Pancreas (tissue), 10 donors: ENCODE measurements at regions not wholly inside any gene's neighbourhood (a gene's known extent, or its start where the extent isn't known, plus 50 kb on each side); places are given as distances from the start of the nearest gene placed in this dataset.
A peak's percentile ranks its signal among the peaks of the same experiment; 100 is the strongest.

Source experiments
- ATAC-seq, 4 donors: fragments of 200-7000 bp; cut with Tn5 transposase; one replicate each; pipeline versions ENCODE4 v1.8.0 to v1.9.1; 2020; ENCODE audit warnings: mild to moderate bottlenecking in 4 of 4, moderate library complexity in 4 of 4
- DNase-seq, 6 donors: peaks; one replicate each; pipeline ENCODE4 v3.0.0-alpha.2; 2020
- FAIRE-seq: peaks from 2 replicates; lab custom pipeline; 2012; peaks lifted over from hg19 to GRCh38; lab: Jason Lieb, UNC
- H3K27ac ChIP-seq, 4 donors: fragments of 200-600 bp; sonication (generic); 1 replicate in 3 of 4; 2 replicates in 1 of 4; pipeline versions ENCODE4 v1.5.0 to v1.8.0; 2020
- H3K27me3 ChIP-seq, 4 donors: fragments of 200-600 bp; one replicate each; pipeline ENCODE4 v1.8.0; 2021
- H3K36me3 ChIP-seq, 3 donors: fragments of 200-600 bp; sonication (generic) in 1 of 3; one replicate each; pipeline versions ENCODE4 v1.5.0 to v1.8.0; 2020 to 2021
- H3K4me1 ChIP-seq, 3 donors: fragments of 200-600 bp; one replicate each; pipeline ENCODE4 v1.8.0; 2021
- H3K4me3 ChIP-seq, 4 donors: fragments of 200-600 bp; sonication (generic) in 2 of 4; one replicate each; pipeline versions ENCODE4 v1.5.0 to v1.8.0; 2020 to 2021
- H3K9me3 ChIP-seq, 4 donors: fragments of 200-600 bp; one replicate each; pipeline ENCODE4 v1.8.0; 2021
- WGBS, 2 donors: extraction: QIAGEN DNeasy Blood & Tissue Kit; methylation state at CpG; one replicate each; pipeline ENCODE4 v1.1.7; 2013; 5-methylcytosine and 5-hydroxymethylcytosine counted together
- intact Hi-C, 3 donors: fragments of 100-400 bp; cut with DNase I; formaldehyde crosslinking; loops; one replicate each; pipeline versions ENCODE4 v1.11.1 to v1.14.2; 2022
- TF ChIP-seq, protein P1 (sequence below), 4 donors: fragments of 200-600 bp; sonication (generic) in 3 of 4; IDR thresholded peaks; one replicate each; pipeline versions ENCODE4 v1.5.0 to v1.8.0; 2021; ENCODE audit warnings: antibody characterized with exemption in 4 of 4
- donor health status: healthy with polysubstance abuse.
- donor health status: DM: no; HTN: no; CAD: no; lungs with moderate emphysema.
- donor health status: DM: no; HTN: no; CAD: no.
- donor health status: control.
- donor health status: control.
- donor health status: Bipolar disorder and iron deficiency.
- donor health status: DM: yes; HTN: yes; CAD: no.
- donor health status: DM: no; HTN: no; CAD: no.
- donor health status: DM: no; HTN: no; CAD: no.
- donor health status: DM: yes; HTN: yes; CAD: no.

DNA sequence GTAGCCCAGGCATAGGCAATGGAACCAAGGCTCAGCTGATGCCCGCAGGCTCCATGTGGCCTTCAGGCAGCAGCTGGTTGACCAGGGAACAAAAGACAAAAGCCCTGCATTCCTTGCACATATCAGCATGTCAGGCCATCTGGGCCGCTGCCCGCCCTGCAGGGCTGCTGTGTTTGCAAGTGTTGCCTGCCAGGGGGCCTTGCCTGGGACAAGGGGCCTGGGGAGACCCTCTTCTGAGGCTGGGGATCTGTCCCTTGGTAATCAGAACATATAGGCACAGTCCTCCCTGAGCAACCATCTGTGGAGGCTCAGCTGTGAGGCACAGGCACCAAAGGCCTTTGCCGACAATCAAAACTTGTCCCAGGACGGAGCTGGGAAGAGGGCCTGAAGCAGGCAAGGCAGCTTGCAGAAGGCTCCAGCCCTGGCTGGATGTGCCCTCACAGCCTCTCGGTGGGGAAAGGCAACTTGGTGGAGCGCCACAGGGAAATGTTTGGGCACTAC lies 138.2 kb downstream of the TPRA1 start:
- H3K9me3 ChIP-seq, result no peaks in the 10 kb centered on the region
- TF ChIP-seq, protein P1, sequence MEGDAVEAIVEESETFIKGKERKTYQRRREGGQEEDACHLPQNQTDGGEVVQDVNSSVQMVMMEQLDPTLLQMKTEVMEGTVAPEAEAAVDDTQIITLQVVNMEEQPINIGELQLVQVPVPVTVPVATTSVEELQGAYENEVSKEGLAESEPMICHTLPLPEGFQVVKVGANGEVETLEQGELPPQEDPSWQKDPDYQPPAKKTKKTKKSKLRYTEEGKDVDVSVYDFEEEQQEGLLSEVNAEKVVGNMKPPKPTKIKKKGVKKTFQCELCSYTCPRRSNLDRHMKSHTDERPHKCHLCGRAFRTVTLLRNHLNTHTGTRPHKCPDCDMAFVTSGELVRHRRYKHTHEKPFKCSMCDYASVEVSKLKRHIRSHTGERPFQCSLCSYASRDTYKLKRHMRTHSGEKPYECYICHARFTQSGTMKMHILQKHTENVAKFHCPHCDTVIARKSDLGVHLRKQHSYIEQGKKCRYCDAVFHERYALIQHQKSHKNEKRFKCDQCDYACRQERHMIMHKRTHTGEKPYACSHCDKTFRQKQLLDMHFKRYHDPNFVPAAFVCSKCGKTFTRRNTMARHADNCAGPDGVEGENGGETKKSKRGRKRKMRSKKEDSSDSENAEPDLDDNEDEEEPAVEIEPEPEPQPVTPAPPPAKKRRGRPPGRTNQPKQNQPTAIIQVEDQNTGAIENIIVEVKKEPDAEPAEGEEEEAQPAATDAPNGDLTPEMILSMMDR (IDR thresholded peaks at IDR 0.05), result no peak
- FAIRE-seq (no peak), DNase-seq (peak in 1 of 6 donors; percentile 52), ATAC-seq (no peak)
- H3K27ac ChIP-seq, result no peak overlapping the region
- H3K27me3 ChIP-seq, result peaks cover 0 to 19% (median 5%) of the 10 kb centered on the region in 4 donors
- intact Hi-C loops, result loop anchor here in 1 of 3 donors (10.0 kb wide), 3 partner anchors 478 to 928 kb away; partner anchors contain the start of gene CHST13
- peaks cover 0 to 5% (median 0%) of the 10 kb centered on the region in 3 donors for H3K4me1 ChIP-seq
- no peak overlapping the region for H3K4me3 ChIP-seq
- 55 to 73% methylated on average over 7 of the region's 7 CpGs for WGBS, 2 donors
- no peaks in the 10 kb centered on the region for H3K36me3 ChIP-seq

DNA sequence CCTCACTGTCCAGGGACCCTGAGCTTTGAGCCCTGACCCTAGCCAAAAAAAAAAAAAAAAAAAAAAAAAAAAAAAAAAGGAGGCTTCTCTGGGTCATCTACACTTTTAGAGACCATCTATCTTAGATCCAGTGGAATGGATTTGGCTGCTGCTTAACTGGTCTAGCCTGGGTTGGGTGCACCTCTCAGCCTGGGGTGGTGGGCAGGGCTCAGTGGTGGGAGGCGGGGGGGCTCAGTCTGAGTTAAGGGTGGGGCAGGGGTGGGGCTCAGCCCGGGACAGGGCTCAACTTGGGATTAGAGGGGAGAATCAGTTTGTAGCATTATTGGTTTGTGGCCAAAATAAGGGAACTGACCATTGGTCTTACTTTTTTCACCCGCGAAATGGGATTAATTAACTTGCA lies 139.2 kb downstream of the TPRA1 start:
- Histone ChIP-seq H3K36me3 (no peaks in the 10 kb centered on the region), H3K27me3 (peaks cover 0 to 12% (median 5%) of the 10 kb centered on the region in 4 donors), H3K9me3 (no peaks in the 10 kb centered on the region), H3K4me1 (peaks cover 0 to 5% (median 0%) of the 10 kb centered on the region in 3 donors), H3K4me3 (no peak overlapping the region), H3K27ac (no peak overlapping the region)
- no peak for ATAC-seq
- WGBS, 2 donors, result 68 to 75% methylated on average over 4 of the region's 4 CpGs
- intact Hi-C loops, result loop anchor here in 1 of 3 donors (10.0 kb wide), 3 partner anchors 477 to 927 kb away; partner anchors contain the start of gene CHST13
- no peak for FAIRE-seq
- peak in 1 of 6 donors; percentile 28 for DNase-seq
- TF ChIP-seq, protein P1 (IDR thresholded peaks at IDR 0.05), result no peak

DNA sequence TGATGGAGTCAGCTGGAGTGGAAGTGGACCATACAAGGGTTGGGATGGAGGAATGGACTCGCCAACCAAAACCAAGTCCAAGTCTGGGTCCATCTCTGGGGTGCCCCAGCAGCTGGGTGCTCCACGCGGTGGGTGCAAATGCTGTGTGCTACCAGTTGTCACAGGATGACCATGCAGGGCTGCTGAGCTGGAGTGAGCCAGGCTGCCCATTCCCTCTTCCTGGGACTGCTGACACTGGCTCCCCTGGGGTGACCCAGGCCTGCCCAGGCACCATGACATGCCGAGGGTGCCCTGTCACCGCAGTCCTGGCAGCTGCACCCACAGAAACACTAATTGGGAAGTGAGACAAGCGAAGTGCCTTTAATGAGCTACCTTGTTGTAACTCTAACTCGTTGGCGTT lies 140.2 kb downstream of the TPRA1 start:
- ATAC-seq, result no peak
- Histone ChIP-seq H3K27me3 (peaks cover 0 to 7% (median 3%) of the 10 kb centered on the region in 4 donors), H3K4me3 (no peak overlapping the region), H3K27ac (no peak overlapping the region), H3K36me3 (no peaks in the 10 kb centered on the region), H3K9me3 (no peaks in the 10 kb centered on the region), H3K4me1 (no peaks in the 10 kb centered on the region)
- peak in 1 of 6 donors; percentile 32 for DNase-seq
- WGBS, 2 donors, result 71 to 79% methylated on average over 8 of the region's 8 CpGs
- intact Hi-C loops, result loop anchor here in 1 of 3 donors (10.0 kb wide), 3 partner anchors 476 to 926 kb away; partner anchors contain the start of gene CHST13
- TF ChIP-seq, protein P1 (IDR thresholded peaks at IDR 0.05), result no peak
- no peak for FAIRE-seq

DNA sequence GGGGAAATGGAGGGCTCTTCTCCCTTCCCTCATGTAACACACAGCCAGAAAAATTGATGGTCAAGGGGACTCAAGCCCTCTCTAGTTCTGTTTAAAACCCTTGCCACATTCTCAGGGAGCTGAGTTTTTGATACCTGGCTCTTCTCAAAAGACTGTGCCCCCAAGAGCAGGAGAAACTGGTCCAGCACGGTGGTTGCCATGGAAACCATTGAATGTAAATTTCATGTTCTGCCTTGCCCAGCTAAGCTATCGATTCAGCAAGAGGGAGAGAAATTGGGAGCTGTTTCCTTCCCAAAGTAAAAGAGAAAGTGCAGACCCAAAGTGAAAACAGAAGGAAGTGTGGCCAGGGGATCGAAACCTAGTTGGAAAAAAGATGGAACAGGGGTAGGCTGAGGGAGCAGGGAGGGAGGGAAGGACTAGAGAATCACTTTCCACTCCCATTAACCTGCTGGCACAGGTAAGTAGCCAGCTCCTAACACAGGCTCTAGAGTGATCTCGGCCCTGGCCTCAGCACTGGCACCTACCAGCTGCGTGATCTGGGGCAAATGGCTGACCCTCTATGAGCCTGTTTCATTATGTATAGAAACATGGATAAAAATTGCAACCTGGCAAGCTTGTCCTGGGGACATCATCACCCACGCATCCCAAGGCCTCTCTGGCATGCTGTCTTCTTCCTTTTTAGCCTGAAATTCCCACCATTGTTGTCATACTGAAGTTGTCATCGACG lies 140.9 kb downstream of the TPRA1 start:
- DNase-seq (peak in 1 of 6 donors; percentile 16), FAIRE-seq (no peak)

More for the DNA sequence above, 140.9 kb downstream of the TPRA1 start:
- Histone ChIP-seq H3K27me3 (peaks cover 0 to 7% (median 0%) of the 10 kb centered on the region in 4 donors), H3K27ac (no peak overlapping the region), H3K4me3 (no peak overlapping the region), H3K36me3 (no peaks in the 10 kb centered on the region), H3K9me3 (no peaks in the 10 kb centered on the region), H3K4me1 (no peaks in the 10 kb centered on the region)
- TF ChIP-seq, protein P1 (IDR thresholded peaks at IDR 0.05), result no peak
- ATAC-seq, result no peak
- whole genome bisulfite sequencing, 2 donors, result 43 to 50% methylated on average over 8 of the region's 8 CpGs
- intact Hi-C loops, result loop anchor here in 1 of 3 donors (5.0 to 10.0 kb wide), 4 partner anchors 475 to 925 kb away; partner anchors contain the start of gene CHST13
